A673 (cell line): ENCODE measurements at regions not wholly inside any gene's neighbourhood (a gene's known extent, or its start where the extent isn't known, plus 50 kb on each side); places are given as distances from the start of the nearest gene placed in this dataset.

Source experiments
- BruUV-seq: library from RNA; stranded (reverse); fragments of 400-500 nt; replicated peaks from 2 replicates; lab custom pipeline; 2021; lab: Mats Ljungman, UMichigan
- CTCF ChIA-PET: fragments of 300-600 bp; sonication (Branson Sonifier 250); formaldehyde crosslinking; loops from one replicate; lab custom pipeline; 2022; ENCODE audit warnings: antibody characterized with exemption; lab: Charles Lee
- POLR2A ChIA-PET: fragments of 300-600 bp; sonication (Branson Sonifier 250); formaldehyde crosslinking; loops from one replicate; lab custom pipeline; 2022; ENCODE audit warnings: antibody characterized with exemption; ENCODE audit not compliant: low non-redundant PET; lab: Charles Lee
- DNase-seq: peaks from one replicate; pipeline ENCODE4 v3.0.0-alpha.2; 2015; ENCODE audit warnings: low spot score
- H3K27ac ChIP-seq: fragments of 200-600 bp; sonication (generic); 2 replicates; pipeline ENCODE4 v1.5.1; 2016; ENCODE audit warnings: mixed run types, low read depth, mild to moderate bottlenecking, mixed read lengths, antibody characterized with exemption, low read length; ENCODE audit not compliant: poor library complexity, severe bottlenecking
- H3K27me3 ChIP-seq: fragments of 200-600 bp; sonication (generic); replicated peaks from 2 replicates; pipeline ENCODE4 v1.6.1; 2017; ENCODE audit warnings: mixed run types, low read depth, mild to moderate bottlenecking, mixed read lengths, antibody characterized with exemption, low read length; ENCODE audit not compliant: insufficient read depth, poor library complexity
- H3K36me3 ChIP-seq: fragments of 200-600 bp; sonication (generic); 2 replicates; pipeline ENCODE4 v1.6.1; 2016; ENCODE audit warnings: mixed run types, mild to moderate bottlenecking, mixed read lengths, antibody characterized with exemption, low read length; ENCODE audit not compliant: insufficient read depth, poor library complexity, severe bottlenecking
- H3K4me1 ChIP-seq: fragments of 200-600 bp; sonication (generic); 2 replicates; pipeline ENCODE4 v1.6.1; 2017; ENCODE audit warnings: mixed run types, mild to moderate bottlenecking, mixed read lengths, antibody characterized with exemption, low read length; ENCODE audit not compliant: insufficient read depth, poor library complexity, severe bottlenecking
- H3K4me3 ChIP-seq: fragments of 200-600 bp; sonication (generic); 2 replicates; pipeline ENCODE4 v1.5.1; 2016; ENCODE audit warnings: low read depth, mixed run types, mild to moderate bottlenecking, mixed read lengths, low read length; ENCODE audit not compliant: poor library complexity, severe bottlenecking
- H3K9me3 ChIP-seq: fragments of 200-600 bp; sonication (generic); 2 replicates; pipeline ENCODE4 v1.6.1; 2016; ENCODE audit warnings: mixed run types, low read depth, mild to moderate bottlenecking, mixed read lengths, antibody characterized with exemption, low read length; ENCODE audit not compliant: poor library complexity, severe bottlenecking
- CTCF ChIP-seq: fragments of 300-800, 200-600 bp; sonication (generic); conservative IDR thresholded peaks from 2 replicates; pipeline ENCODE4 v1.5.1; 2017; ENCODE audit warnings: low read depth, mild to moderate bottlenecking, antibody characterized with exemption, low read length, moderate library complexity, mixed read lengths
- EZH2 ChIP-seq: fragments of 200-600 bp; sonication (generic); IDR thresholded peaks from 2 replicates; pipeline ENCODE4 v1.6.1; 2017; ENCODE audit warnings: borderline replicate concordance, low read depth, mild to moderate bottlenecking, mixed read lengths, antibody characterized with exemption, low read length; ENCODE audit not compliant: poor library complexity, severe bottlenecking
- intact Hi-C: fragments of 100-400 bp; cut with micrococcal nuclease; formaldehyde crosslinking; loops from one replicate; pipeline ENCODE4 v1.10.0; 2022; ENCODE audit not compliant: unreplicated experiment

GRCh38 chr3:189573004-189573403 lies 58.2 kb upstream of the TP63 start:
- intact Hi-C loops, result no loop called here
- Histone ChIP-seq H3K27me3 (no peaks in the 10 kb centered on the region), H3K4me1 (peaks cover 3% of the 10 kb centered on the region), H3K36me3 (no peaks in the 10 kb centered on the region), H3K4me3 (no peak overlapping the region), H3K9me3 (no peaks in the 10 kb centered on the region), H3K27ac (no peak overlapping the region)
- DNase-seq, result no peak
- CTCF ChIA-PET, result no interaction called here
- BruUV-seq, result no TSS peak
- POLR2A ChIA-PET, result no interaction called here
- TF ChIP-seq CTCF, result no peak
- TF ChIP-seq EZH2, result no peak

DNA sequence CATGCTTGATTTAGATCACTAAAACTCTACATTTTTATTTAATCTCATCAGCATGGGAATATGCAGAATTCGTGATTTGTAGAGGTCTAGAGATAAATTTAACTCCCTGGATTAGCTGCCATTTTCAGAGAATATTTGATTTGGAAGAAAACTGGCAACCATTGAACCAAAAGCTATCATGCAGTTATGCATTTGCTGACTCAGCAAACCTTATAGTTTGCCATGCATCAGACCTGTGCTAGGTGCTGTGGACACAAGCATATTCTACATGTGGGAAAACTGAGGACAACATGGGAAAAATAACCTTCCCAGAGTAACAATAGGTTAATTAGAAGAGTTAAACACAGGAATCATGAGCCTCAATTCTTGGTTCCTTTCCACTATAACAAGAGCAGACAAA lies 54.7 kb upstream of the TP63 start:
- no peak for DNase-seq
- ChIA-PET CTCF (no interaction called here), POLR2A (no interaction called here)
- Histone ChIP-seq H3K27me3 (no peaks in the 10 kb centered on the region), H3K4me1 (peaks cover 3% of the 10 kb centered on the region), H3K36me3 (no peaks in the 10 kb centered on the region), H3K4me3 (no peak overlapping the region), H3K27ac (peak overlapping the region; percentile 27), H3K9me3 (no peaks in the 10 kb centered on the region)
- TF ChIP-seq CTCF (no peak), EZH2 (no peak)
- intact Hi-C loops, result no loop called here
- BruUV-seq, result no TSS peak

DNA sequence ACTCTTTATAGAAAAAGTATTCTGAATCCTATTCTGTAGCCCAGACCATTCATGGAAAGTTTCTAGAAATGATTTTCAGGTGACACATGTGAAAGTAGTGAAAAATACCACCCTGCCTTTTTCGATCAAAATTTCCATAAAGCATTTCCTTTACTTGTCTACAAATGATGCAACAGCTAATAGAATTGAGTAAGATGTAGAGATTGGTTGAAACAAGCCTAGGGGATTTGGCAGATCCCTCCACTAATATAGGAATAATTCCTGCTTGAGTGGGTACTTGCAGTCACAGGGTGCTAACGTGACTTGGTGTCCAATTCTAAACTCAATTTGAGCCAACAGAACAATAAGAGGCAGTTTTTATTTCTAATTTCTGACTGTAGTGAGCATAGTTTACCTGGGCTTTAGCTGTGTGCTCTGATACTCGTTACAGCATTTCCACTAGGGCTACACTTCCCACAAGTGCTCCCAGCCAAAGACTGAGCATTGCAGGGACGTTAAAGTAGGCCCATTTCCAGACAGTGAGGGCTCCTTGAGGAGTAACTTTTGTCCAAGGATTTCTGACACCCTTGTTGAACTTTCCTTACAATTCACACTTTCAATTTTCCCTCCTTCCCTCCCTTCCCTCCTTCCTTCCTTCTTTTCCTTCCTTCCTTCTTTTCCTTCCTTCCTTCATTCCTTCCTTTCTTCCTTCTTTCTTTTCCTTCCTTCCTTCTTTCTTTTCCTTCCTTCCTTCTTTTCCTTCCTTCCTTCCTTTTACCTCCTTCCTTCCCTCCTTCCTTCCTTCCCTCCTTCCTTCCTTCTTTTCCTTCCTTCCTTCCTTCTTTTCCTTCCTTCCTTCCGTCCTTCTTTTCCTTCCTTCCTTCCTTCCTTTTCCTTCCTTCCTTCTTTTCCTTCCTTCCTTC lies 53.9 kb upstream of the TP63 start:
- Histone ChIP-seq H3K9me3 (no peaks in the 10 kb centered on the region), H3K4me1 (peaks cover 3% of the 10 kb centered on the region), H3K27me3 (no peaks in the 10 kb centered on the region), H3K27ac (peak overlapping the region; percentile 27), H3K36me3 (no peaks in the 10 kb centered on the region), H3K4me3 (no peak overlapping the region)
- intact Hi-C loops, result no loop called here
- ChIA-PET CTCF (no interaction called here), POLR2A (no interaction called here)
- TF ChIP-seq EZH2 (no peak), CTCF (no peak)
- no TSS peak for BruUV-seq
- DNase-seq, result no peak
